Skeletal muscle satellite cell (primary cell): ENCODE measurements at regions not wholly inside any gene's neighbourhood (a gene's known extent, or its start where the extent isn't known, plus 50 kb on each side); places are given as distances from the start of the nearest gene placed in this dataset.
A peak's percentile ranks its signal among the peaks of the same experiment; 100 is the strongest.

Experiments used
- H3K27me3 ChIP-seq: 2 replicates; pipeline ENCODE4 v1.7.0; 2013; ENCODE audit warnings: low read length; ENCODE audit not compliant: control insufficient read depth, insufficient read depth
- H3K36me3 ChIP-seq: 2 replicates; pipeline ENCODE4 v1.7.0; 2013; ENCODE audit warnings: mild to moderate bottlenecking, control low read depth, low read length; ENCODE audit not compliant: insufficient read depth
- H3K4me1 ChIP-seq: 2 replicates; pipeline ENCODE4 v1.7.0; 2013; ENCODE audit warnings: low read length; ENCODE audit not compliant: control insufficient read depth, insufficient read depth
- H3K4me2 ChIP-seq: 2 replicates; pipeline ENCODE4 v1.7.0; 2013; ENCODE audit warnings: mild to moderate bottlenecking, low read length
- H3K4me3 ChIP-seq: 2 replicates; pipeline ENCODE4 v1.7.0; 2013; ENCODE audit warnings: low read length
- H3K9ac ChIP-seq: 2 replicates; pipeline ENCODE4 v1.7.0; 2013; ENCODE audit warnings: mild to moderate bottlenecking, low read depth, low read length, moderate library complexity
- H3K9me3 ChIP-seq: replicated peaks from 2 replicates; pipeline ENCODE4 v1.7.0; 2013; ENCODE audit warnings: mild to moderate bottlenecking, control low read depth, low read length

DNA sequence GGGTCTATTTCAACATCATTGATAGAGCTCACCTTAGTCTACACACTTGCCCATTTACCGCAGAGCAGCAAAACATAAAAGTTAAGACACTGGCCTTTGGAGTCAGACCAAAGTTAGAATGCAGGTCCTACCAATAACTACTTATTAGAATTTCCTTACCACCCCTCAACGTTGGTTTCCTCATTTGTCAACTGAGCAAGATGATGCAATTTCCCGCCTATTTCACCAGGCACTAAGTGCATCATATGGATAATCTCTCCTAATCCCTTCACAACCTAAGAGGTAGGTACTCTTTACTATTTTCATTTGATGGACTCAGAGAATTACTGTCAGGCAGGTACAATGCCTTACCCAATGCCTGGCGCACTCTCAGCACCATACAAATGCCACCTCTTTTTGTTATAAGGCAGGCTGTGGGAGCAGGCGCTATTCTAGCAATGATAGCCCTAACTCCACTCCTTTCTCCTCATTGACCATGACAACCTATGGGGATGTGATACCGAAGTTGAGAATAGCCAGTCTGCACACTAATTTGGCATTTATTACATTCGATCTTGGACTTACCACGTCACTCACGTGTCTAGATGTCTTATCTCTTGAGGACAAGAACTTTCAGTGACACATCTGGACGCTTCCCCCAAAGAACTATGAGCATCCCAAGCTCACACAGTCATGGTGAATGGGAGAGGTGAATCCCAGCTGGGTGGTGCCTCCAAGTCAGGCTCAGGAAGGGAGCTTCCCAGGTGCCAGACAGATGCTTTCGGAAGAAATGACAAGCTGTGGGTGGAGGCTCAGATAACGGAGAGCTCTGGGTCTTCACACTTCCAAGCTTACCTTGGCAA is 128.1 kb upstream of the STMND1 start:
- Histone ChIP-seq H3K9me3 (no peaks in the 10 kb centered on the region), H3K9ac (no peak overlapping the region), H3K4me1 (no peaks in the 10 kb centered on the region), H3K4me3 (no peak overlapping the region), H3K27me3 (peaks cover 41% of the 10 kb centered on the region), H3K36me3 (no peaks in the 10 kb centered on the region), H3K4me2 (no peak overlapping the region)

DNA sequence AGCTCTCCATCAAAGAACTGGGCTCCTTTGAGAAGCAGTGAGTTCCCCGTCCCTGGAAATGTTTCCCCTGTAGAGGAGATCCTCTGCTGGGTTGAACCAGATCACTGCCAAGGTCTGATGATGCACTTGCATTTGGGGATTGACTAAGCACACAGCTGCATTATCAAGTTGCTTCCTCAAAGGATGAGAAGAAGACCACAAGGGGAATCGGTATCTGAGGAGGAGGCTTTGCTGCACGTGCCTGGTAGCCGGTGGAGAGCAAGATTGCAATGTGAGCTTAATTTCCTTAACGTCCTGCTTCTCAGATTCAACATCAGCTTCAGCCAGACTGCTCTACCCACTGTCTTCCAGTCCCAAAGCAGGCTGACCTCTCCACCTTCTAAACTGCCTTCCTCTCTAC is 128.8 kb upstream of the STMND1 start:
- H3K4me3 ChIP-seq: no peak overlapping the region
- no peaks in the 10 kb centered on the region for H3K4me1 ChIP-seq
- no peak overlapping the region for H3K4me2 ChIP-seq
- no peaks in the 10 kb centered on the region for H3K9me3 ChIP-seq
- H3K9ac ChIP-seq: no peak overlapping the region
- H3K36me3 ChIP-seq: no peaks in the 10 kb centered on the region
- H3K27me3 ChIP-seq: peaks cover 39% of the 10 kb centered on the region

- H3K9me3 ChIP-seq: no peaks in the 10 kb centered on the region
- H3K4me3 ChIP-seq: no peak overlapping the region
- no peaks in the 10 kb centered on the region for H3K4me1 ChIP-seq
- H3K27me3 ChIP-seq: peaks cover 34% of the 10 kb centered on the region
- H3K4me2 ChIP-seq: no peak overlapping the region
- H3K9ac ChIP-seq: no peak overlapping the region
- no peaks in the 10 kb centered on the region for H3K36me3 ChIP-seq
Observed at GRCh38 chr6:16972535-16972934, 129.3 kb upstream of the STMND1 start.

DNA sequence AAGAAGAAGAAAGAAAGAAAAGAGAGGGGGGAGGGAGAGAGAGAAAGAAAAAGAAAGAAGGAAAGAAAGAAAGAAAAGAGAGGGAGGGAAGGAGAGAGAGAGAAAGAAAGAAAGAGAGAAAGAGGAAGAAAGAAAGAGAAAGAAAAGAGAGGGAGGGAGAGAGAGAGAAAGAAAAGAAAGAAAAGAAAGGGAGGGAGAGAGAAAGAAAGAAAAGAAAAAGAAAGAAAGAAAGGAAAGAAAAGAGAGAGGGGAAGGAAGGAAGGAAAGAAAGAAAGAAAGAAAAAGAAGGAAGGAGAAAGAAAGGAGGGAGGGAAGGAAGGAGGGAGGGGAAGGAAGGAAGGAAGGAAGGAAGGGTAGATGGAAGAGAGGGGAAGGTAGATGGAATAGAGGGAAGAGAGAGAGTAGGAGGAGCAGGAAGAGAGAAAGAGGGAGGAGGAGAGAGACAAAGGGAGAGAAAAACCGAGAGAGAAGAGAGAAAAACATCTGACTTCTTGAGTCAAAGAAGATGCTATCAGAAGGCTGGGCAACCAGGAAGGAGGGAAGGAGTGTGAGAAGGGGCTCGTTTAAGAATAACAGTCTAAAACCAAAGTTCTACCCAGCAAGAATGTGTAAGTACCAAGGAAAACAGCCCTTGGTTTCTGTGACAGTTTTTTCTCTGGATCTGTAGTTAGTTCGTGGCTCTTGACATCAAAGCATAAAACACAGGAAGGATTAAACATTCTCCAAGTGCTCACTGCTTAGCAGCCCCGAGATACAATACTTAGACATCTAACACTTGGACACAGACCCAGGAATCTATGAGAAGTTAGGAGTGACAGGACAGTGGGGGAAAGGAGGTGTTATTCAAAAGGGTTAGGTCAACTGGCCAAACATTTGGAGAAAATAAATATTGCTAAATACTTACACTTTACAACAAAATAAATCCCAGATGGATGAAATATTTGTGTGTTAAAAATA is 131.9 kb upstream of the STMND1 start:
- H3K4me1 ChIP-seq: peaks cover 8% of the 10 kb centered on the region
- no peak overlapping the region for H3K4me3 ChIP-seq
- H3K9me3 ChIP-seq: no peaks in the 10 kb centered on the region
- no peak overlapping the region for H3K4me2 ChIP-seq
- no peak overlapping the region for H3K9ac ChIP-seq
- H3K27me3 ChIP-seq: peaks cover 23% of the 10 kb centered on the region
- H3K36me3 ChIP-seq: no peaks in the 10 kb centered on the region

DNA sequence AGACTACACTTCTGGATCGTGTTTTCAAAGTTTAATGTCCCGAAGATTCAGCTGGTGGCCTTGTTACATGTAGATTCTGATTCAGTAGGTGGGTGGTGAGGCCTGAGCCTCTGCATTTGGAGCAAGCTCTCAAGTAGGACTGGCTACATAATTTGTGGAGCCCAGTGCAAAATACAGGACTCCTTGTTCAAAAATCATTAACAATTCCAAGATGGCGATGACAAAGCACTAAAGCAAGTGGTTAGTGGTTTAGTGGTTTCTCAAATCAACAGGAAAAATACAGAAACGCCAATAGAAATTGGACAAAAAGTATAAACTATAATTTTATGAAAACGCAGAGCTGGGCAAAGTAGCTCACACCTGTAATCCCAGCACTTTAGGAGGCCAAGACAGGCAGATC is 133.7 kb upstream of the STMND1 start:
- Histone ChIP-seq H3K4me2 (no peak overlapping the region), H3K4me1 (peaks cover 11% of the 10 kb centered on the region), H3K36me3 (no peaks in the 10 kb centered on the region), H3K4me3 (no peak overlapping the region), H3K9ac (no peak overlapping the region), H3K27me3 (peaks cover 9% of the 10 kb centered on the region), H3K9me3 (no peaks in the 10 kb centered on the region)

- Histone ChIP-seq H3K27me3 (peaks cover 3% of the 10 kb centered on the region), H3K9ac (no peak overlapping the region), H3K36me3 (no peaks in the 10 kb centered on the region), H3K4me2 (no peak overlapping the region), H3K4me1 (peaks cover 11% of the 10 kb centered on the region), H3K4me3 (no peak overlapping the region), H3K9me3 (no peaks in the 10 kb centered on the region)
Observed at GRCh38 chr6:16967470-16967817, 134.4 kb upstream of the STMND1 start.

GRCh38 chr6:16966791-16967469 is 134.9 kb upstream of the STMND1 start:
- H3K4me2 ChIP-seq: no peak overlapping the region
- peaks cover 12% of the 10 kb centered on the region for H3K4me1 ChIP-seq
- H3K9ac ChIP-seq: no peak overlapping the region
- H3K9me3 ChIP-seq: no peaks in the 10 kb centered on the region
- H3K27me3 ChIP-seq: peaks cover 3% of the 10 kb centered on the region
- H3K36me3 ChIP-seq: no peaks in the 10 kb centered on the region
- no peak overlapping the region for H3K4me3 ChIP-seq

GRCh38 chr6:16965689-16966088 is 136.2 kb upstream of the STMND1 start:
- H3K4me2 ChIP-seq: no peak overlapping the region
- H3K9me3 ChIP-seq: no peaks in the 10 kb centered on the region
- no peaks in the 10 kb centered on the region for H3K36me3 ChIP-seq
- H3K27me3 ChIP-seq: no peaks in the 10 kb centered on the region
- no peak overlapping the region for H3K9ac ChIP-seq
- no peak overlapping the region for H3K4me3 ChIP-seq
- peaks cover 20% of the 10 kb centered on the region for H3K4me1 ChIP-seq

- peak overlapping the region; percentile 74 for H3K4me2 ChIP-seq
- peak overlapping the region; percentile 33 for H3K4me3 ChIP-seq
- H3K9me3 ChIP-seq: no peaks in the 10 kb centered on the region
- H3K27me3 ChIP-seq: no peaks in the 10 kb centered on the region
- peaks cover 20% of the 10 kb centered on the region for H3K4me1 ChIP-seq
- no peaks in the 10 kb centered on the region for H3K36me3 ChIP-seq
- no peak overlapping the region for H3K9ac ChIP-seq
Observed at GRCh38 chr6:16964553-16965499, 137.0 kb upstream of the STMND1 start.

DNA sequence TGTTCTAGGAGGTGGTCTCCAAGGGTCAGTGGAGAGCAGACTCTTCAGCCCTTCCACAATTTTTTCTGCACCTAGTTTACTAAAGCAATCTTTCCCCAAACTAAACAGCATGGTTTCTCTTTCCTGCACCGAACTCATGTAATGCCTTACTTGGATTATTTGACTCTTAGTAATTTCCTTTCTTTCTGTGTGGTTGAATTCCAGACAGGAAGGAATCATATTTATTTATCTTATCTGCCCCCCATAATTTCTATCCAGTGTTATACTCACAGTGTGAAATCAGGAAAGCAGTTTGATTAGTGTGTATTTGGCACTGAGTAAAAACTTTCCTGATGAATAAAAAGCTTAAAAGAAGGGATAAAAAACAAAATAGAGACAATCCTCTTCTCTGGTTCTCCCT is 140.3 kb upstream of the STMND1 start:
- Histone ChIP-seq H3K9ac (no peak overlapping the region), H3K9me3 (no peaks in the 10 kb centered on the region), H3K4me2 (peak overlapping the region; percentile 59), H3K36me3 (no peaks in the 10 kb centered on the region), H3K27me3 (no peaks in the 10 kb centered on the region), H3K4me1 (peaks cover 14% of the 10 kb centered on the region), H3K4me3 (no peak overlapping the region)
